ENCODE measurements at regions not wholly inside any gene's neighbourhood (a gene's known extent, or its start where the extent isn't known, plus 50 kb on each side); places are given as distances from the start of the nearest gene placed in this dataset.

DNA sequence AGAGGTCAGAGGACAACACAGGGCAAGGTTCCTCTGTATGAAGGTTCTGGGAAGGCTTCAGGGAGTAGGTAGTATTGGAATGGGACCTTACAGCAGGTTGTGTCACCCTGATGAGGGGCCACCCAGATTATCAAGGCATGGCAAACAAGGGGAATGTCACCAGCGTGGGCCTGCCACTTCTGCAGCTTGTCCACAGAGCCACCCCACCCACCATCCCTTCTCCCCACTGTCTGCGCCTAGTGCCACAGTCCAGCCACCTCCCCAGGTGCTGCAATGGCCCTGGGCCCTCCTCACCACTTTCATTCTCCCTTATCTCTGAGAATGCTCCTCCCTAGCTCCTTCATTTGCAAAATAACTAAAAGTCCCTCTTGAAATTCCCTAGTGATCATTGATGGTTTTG, 170.3 kb downstream of the TTC32 start:
- TF ChIP-seq EZH2 (IDR thresholded peaks at IDR 0.05; ENCODE audit: low read depth) (no peak), CTCF (conservative IDR thresholded peaks at IDR 0.05) (no peak)
- no TSS peak for BruUV-seq (replicated peaks)

DNA sequence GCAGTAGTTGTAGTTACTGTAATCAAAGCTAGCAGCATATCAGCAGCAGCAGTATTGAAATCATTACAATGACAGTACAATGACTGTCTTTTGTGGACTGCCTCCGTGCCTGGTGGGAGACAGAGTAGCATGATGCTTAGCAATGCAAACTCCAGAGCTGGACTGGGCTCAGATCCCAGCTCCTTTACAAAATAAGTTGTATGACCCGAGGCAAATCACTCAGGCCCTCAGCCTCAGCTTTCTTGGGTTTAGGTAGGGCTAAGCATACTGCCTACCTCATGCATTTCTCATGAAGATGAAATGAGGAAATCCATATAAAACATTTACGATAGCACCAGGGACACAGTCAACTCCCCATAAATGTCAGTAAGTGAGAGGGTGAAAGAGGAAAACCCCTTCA, 170.7 kb downstream of the TTC32 start:
- intact Hi-C loops (cut with micrococcal nuclease; ENCODE audit: unreplicated experiment) = no loop called here
- Histone ChIP-seq H2AFZ (no peak overlapping the region), H3K79me2 (ENCODE audit: low read depth) (no peaks in the 10 kb centered on the region), H3K9me2 (ENCODE audit: insufficient read depth) (no peaks in the 10 kb centered on the region), H3K9me3 (ENCODE audit: insufficient read depth, low read depth) (no peaks in the 10 kb centered on the region), H3K4me3 (no peak overlapping the region), H3K4me2 (no peak overlapping the region), H3K36me3 (ENCODE audit: low read depth) (no peaks in the 10 kb centered on the region), H3K27ac (no peak overlapping the region), H3K27me3 (ENCODE audit: insufficient read depth, low read depth) (no peaks in the 10 kb centered on the region), H3K4me1 (replicated peaks; ENCODE audit: insufficient read depth) (no peaks in the 10 kb centered on the region), H4K20me1 (ENCODE audit: insufficient read depth) (no peaks in the 10 kb centered on the region), H3F3A (ENCODE audit: insufficient read depth, low read depth) (no peaks in the 10 kb centered on the region)
- ChIA-PET CTCF (no interaction called here), POLR2A (ENCODE audit: unreplicated experiment) (no interaction called here)
- no peak for DNase-seq
- TF ChIP-seq EZH2 (IDR thresholded peaks at IDR 0.05; ENCODE audit: low read depth) (no peak), CTCF (conservative IDR thresholded peaks at IDR 0.05) (no peak)
- BruUV-seq (replicated peaks) = no TSS peak

More for the DNA sequence above, 170.3 kb downstream of the TTC32 start:
- ChIA-PET CTCF (no interaction called here), POLR2A (ENCODE audit: unreplicated experiment) (no interaction called here)
- no peak for DNase-seq
- Histone ChIP-seq H4K20me1 (ENCODE audit: insufficient read depth) (no peaks in the 10 kb centered on the region), H3K4me1 (replicated peaks; ENCODE audit: insufficient read depth) (no peaks in the 10 kb centered on the region), H3K9me3 (ENCODE audit: insufficient read depth, low read depth) (no peaks in the 10 kb centered on the region), H3F3A (ENCODE audit: insufficient read depth, low read depth) (no peaks in the 10 kb centered on the region), H3K27me3 (ENCODE audit: insufficient read depth, low read depth) (no peaks in the 10 kb centered on the region), H3K4me3 (no peak overlapping the region), H3K36me3 (ENCODE audit: low read depth) (no peaks in the 10 kb centered on the region), H3K4me2 (no peak overlapping the region), H3K9me2 (ENCODE audit: insufficient read depth) (no peaks in the 10 kb centered on the region), H3K27ac (no peak overlapping the region), H2AFZ (no peak overlapping the region), H3K79me2 (ENCODE audit: low read depth) (no peaks in the 10 kb centered on the region)
- intact Hi-C loops (cut with micrococcal nuclease; ENCODE audit: unreplicated experiment) = no loop called here

- no peak for DNase-seq
- POLR2A ChIA-PET (ENCODE audit: unreplicated experiment) = no interaction called here
- no peak overlapping the region for H2AFZ ChIP-seq
- H3F3A ChIP-seq (ENCODE audit: insufficient read depth, low read depth) = no peaks in the 10 kb centered on the region
- no peak overlapping the region for H3K4me2 ChIP-seq
- H3K9me3 ChIP-seq (ENCODE audit: insufficient read depth, low read depth) = no peaks in the 10 kb centered on the region
- no peak overlapping the region for H3K4me3 ChIP-seq
- no peak for TF ChIP-seq CTCF (conservative IDR thresholded peaks at IDR 0.05)
- H3K79me2 ChIP-seq (ENCODE audit: low read depth) = no peaks in the 10 kb centered on the region
- no peaks in the 10 kb centered on the region; the same call in 1 of the 2 replicates for H4K20me1 ChIP-seq (ENCODE audit: insufficient read depth)
- H3K36me3 ChIP-seq (ENCODE audit: low read depth) = no peaks in the 10 kb centered on the region
- H3K9me2 ChIP-seq (ENCODE audit: insufficient read depth) = no peaks in the 10 kb centered on the region
- BruUV-seq (replicated peaks) = no TSS peak
- no peak overlapping the region for H3K27ac ChIP-seq
- intact Hi-C loops (cut with micrococcal nuclease; ENCODE audit: unreplicated experiment) = no loop called here
- H3K4me1 ChIP-seq (replicated peaks; ENCODE audit: insufficient read depth) = no peaks in the 10 kb centered on the region
- H3K27me3 ChIP-seq (ENCODE audit: insufficient read depth, low read depth) = no peaks in the 10 kb centered on the region
- CTCF ChIA-PET = no interaction called here
Measured at GRCh38 chr2:19728125-19728524, 173.7 kb downstream of the TTC32 start.
